22Rv1 (cell line): ENCODE measurements at regions not wholly inside any gene's neighbourhood (a gene's known extent, or its start where the extent isn't known, plus 50 kb on each side); places are given as distances from the start of the nearest gene placed in this dataset.

Experiments used
- H3K27ac ChIP-seq: fragments of 450-650 bp; 2 replicates; pipeline ENCODE4 v1.5.1; 2017
- CTCF ChIP-seq: fragments of 450-650 bp; IDR thresholded peaks from 2 replicates; pipeline ENCODE4 v1.5.1; 2017; ENCODE audit warnings: mild to moderate bottlenecking
- ZFX ChIP-seq: fragments of 450-650 bp; IDR thresholded peaks from 2 replicates; pipeline ENCODE4 v1.6.1; 2017; ENCODE audit warnings: antibody characterized with exemption, borderline replicate concordance

GRCh38 chr2:136239079-136239685 lies 121.2 kb upstream of the CXCR4 start:
- no peak overlapping the region for H3K27ac ChIP-seq
- TF ChIP-seq ZFX (no peak), CTCF (no peak)

GRCh38 chr2:136238286-136239078 lies 120.5 kb upstream of the CXCR4 start:
- H3K27ac ChIP-seq = no peak overlapping the region

GRCh38 chr2:136236019-136236418 lies 118.1 kb upstream of the CXCR4 start:
- TF ChIP-seq ZFX (no peak), CTCF (no peak)
- H3K27ac ChIP-seq = no peak overlapping the region

More at GRCh38 chr2:136238286-136239078, 120.5 kb upstream of the CXCR4 start:
- TF ChIP-seq CTCF (no peak), ZFX (no peak)

GRCh38 chr2:136235546-136235945 lies 117.6 kb upstream of the CXCR4 start:
- TF ChIP-seq CTCF (no peak), ZFX (no peak)
- H3K27ac ChIP-seq = no peak overlapping the region

GRCh38 chr2:136234261-136234660 lies 116.3 kb upstream of the CXCR4 start:
- no peak overlapping the region for H3K27ac ChIP-seq

GRCh38 chr2:136233298-136233697 lies 115.3 kb upstream of the CXCR4 start:
- no peak for TF ChIP-seq CTCF
- TF ChIP-seq ZFX = no peak
- H3K27ac ChIP-seq = no peak overlapping the region

More at GRCh38 chr2:136234261-136234660, 116.3 kb upstream of the CXCR4 start:
- TF ChIP-seq ZFX = no peak
- no peak for TF ChIP-seq CTCF

GRCh38 chr2:136232456-136233172 lies 114.7 kb upstream of the CXCR4 start:
- TF ChIP-seq ZFX (no peak), CTCF (no peak)
- no peak overlapping the region for H3K27ac ChIP-seq
